Ishikawa (cell line): ENCODE measurements at regions not wholly inside any gene's neighbourhood (a gene's known extent, or its start where the extent isn't known, plus 50 kb on each side); places are given as distances from the start of the nearest gene placed in this dataset.

ENCODE experiments used
- CEBPB ChIP-seq: IDR thresholded peaks from 2 replicates; pipeline ENCODE4 v1.6.1; 2012
- CREB1 ChIP-seq: IDR thresholded peaks from 2 replicates; pipeline ENCODE4 v1.6.1; 2012; ENCODE audit warnings: low read depth
- EGR1 ChIP-seq: IDR thresholded peaks from 2 replicates; pipeline ENCODE4 v1.6.1; 2012
- EP300 ChIP-seq: IDR thresholded peaks from 2 replicates; pipeline ENCODE4 v1.6.1; 2012; ENCODE audit warnings: borderline replicate concordance
- FOXM1 ChIP-seq: IDR thresholded peaks from 2 replicates; pipeline ENCODE4 v1.6.1; 2012; ENCODE audit warnings: low read depth, borderline replicate concordance
- MAX ChIP-seq: IDR thresholded peaks from 2 replicates; pipeline ENCODE4 v1.6.1; 2012
- NFIC ChIP-seq: IDR thresholded peaks from 2 replicates; pipeline ENCODE4 v1.6.1; 2012
- RAD21 ChIP-seq: IDR thresholded peaks from 2 replicates; pipeline ENCODE4 v1.6.1; 2012; ENCODE audit warnings: low read depth
- REST ChIP-seq: IDR thresholded peaks from 2 replicates; pipeline ENCODE4 v1.6.1; 2012; ENCODE audit warnings: low read depth, mild to moderate bottlenecking
- TAF1 ChIP-seq: IDR thresholded peaks from 2 replicates; pipeline ENCODE4 v1.6.1; 2012; ENCODE audit warnings: low read depth, mild to moderate bottlenecking
- TCF12 ChIP-seq: IDR thresholded peaks from 2 replicates; pipeline ENCODE4 v1.6.1; 2012; ENCODE audit warnings: low read depth
- TEAD4 ChIP-seq: IDR thresholded peaks from 2 replicates; pipeline ENCODE4 v1.6.1; 2012
- USF1 ChIP-seq: IDR thresholded peaks from 2 replicates; pipeline ENCODE4 v1.6.1; 2012
- YY1 ChIP-seq: IDR thresholded peaks from 2 replicates; pipeline ENCODE4 v1.6.1; 2012; ENCODE audit warnings: low read depth
- ZBTB7A ChIP-seq: IDR thresholded peaks from 2 replicates; pipeline ENCODE4 v1.6.1; 2012; ENCODE audit warnings: low read depth

- TF ChIP-seq TCF12 (no peak), TAF1 (no peak), NFIC (no peak), RAD21 (no peak)
Observed at GRCh38 chr4:23061431-23061830, 368.7 kb downstream of the GBA3 start.

- no peak for TF ChIP-seq YY1
- TF ChIP-seq CEBPB: no peak
- TF ChIP-seq MAX: no peak
Observed at GRCh38 chr4:23060776-23061175, 368.0 kb downstream of the GBA3 start.

GRCh38 chr4:23058165-23058776 is 365.5 kb downstream of the GBA3 start:
- TF ChIP-seq EGR1: no peak
- no peak for TF ChIP-seq USF1
- no peak for TF ChIP-seq TCF12
- no peak for TF ChIP-seq FOXM1
- no peak for TF ChIP-seq TEAD4
- no peak for TF ChIP-seq CREB1
- TF ChIP-seq EP300: no peak
- no peak for TF ChIP-seq YY1
- TF ChIP-seq TAF1: no peak
- TF ChIP-seq ZBTB7A: no peak
- TF ChIP-seq RAD21: no peak
- TF ChIP-seq REST: no peak
- no peak for TF ChIP-seq CEBPB
- no peak for TF ChIP-seq MAX
- TF ChIP-seq NFIC: no peak

GRCh38 chr4:23041501-23041900 is 348.8 kb downstream of the GBA3 start:
- TF ChIP-seq TAF1 (no peak), REST (no peak), EP300 (no peak)

- TF ChIP-seq MAX: no peak
- TF ChIP-seq NFIC: no peak
- TF ChIP-seq CREB1: no peak
- no peak for TF ChIP-seq TAF1
- no peak for TF ChIP-seq RAD21
- no peak for TF ChIP-seq YY1
- no peak for TF ChIP-seq ZBTB7A
Observed at GRCh38 chr4:23040539-23040938, 347.8 kb downstream of the GBA3 start.

GRCh38 chr4:23039818-23040217 is 347.1 kb downstream of the GBA3 start:
- TF ChIP-seq RAD21 (no peak), TAF1 (no peak), ZBTB7A (no peak), EP300 (no peak), EGR1 (no peak), USF1 (no peak), FOXM1 (no peak)
